ENCODE measurements at regions not wholly inside any gene's neighbourhood (a gene's known extent, or its start where the extent isn't known, plus 50 kb on each side); places are given as distances from the start of the nearest gene placed in this dataset.

DNA sequence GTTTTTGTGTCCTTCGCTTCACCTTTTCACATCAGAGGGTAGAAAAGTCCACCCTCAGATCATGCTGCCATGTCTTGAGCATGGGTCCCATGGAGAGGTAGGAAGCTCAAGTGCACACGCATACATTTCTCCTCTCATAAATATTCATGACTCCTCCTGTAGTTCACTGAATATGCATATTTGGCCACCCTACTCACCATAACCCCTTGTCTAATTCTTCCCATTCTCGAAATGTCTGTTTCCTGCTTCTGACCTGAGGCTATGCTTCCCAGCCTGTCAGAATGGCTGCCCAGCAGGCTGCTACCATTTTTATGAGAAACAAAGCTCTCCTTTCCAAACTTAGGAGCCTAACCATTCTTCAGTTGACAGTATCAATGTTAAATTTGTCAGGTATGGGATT, 86.5 kb downstream of the ADRA2C start:
- no peak for DNase-seq (ENCODE audit: low spot score)

DNA sequence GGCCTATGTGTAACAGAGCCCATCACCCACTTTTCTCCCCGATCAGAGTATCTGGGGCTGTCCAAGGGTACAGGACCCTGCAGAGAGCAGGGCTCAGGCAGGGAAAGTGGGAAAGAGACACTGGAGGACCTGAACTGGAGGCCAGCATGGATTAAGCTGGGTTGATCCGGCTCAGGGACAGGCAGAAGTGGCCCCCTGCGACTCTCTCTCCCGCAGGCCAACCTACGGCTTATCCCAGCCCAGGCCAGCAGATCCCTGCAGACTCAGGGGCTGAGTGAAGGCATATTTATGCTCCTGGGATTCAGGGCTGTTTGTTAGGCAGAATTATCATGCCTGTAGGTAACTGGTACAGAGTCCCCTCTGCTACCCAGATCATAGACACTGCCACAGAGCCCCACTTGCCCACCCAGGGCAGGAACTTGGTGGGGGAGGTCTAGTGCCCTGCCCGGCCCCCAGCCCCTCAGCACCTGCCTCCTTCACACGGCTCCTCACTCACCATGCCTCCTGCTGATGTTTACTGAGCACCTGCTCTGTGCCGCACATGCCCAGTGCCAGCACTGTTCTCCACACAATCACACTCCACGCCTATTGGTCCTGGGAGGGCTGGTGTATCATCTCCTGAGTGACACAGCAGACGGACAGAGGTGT, 87.3 kb downstream of the ADRA2C start:
- no peak for DNase-seq (ENCODE audit: low spot score)

DNA sequence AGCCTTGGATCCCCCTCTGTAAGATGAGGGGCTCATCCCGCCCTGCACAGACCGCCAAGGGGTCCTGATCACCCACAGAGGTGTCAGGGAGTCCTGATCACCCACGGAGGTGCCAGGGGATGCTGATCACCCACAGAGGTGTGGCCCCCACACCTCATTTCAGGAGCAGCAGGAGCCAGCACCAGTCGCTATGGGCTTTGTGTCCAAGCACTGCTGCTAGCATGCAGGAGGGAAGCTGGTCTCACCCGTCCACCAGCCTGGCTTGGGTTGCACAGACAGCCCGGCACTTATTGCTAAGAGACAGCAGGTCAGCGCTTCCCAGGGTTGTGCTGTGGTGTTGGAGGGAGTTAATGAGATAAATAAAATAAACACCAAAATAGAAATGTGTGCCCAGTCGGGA, 88.5 kb downstream of the ADRA2C start:
- DNase-seq (ENCODE audit: low spot score): no peak

DNA sequence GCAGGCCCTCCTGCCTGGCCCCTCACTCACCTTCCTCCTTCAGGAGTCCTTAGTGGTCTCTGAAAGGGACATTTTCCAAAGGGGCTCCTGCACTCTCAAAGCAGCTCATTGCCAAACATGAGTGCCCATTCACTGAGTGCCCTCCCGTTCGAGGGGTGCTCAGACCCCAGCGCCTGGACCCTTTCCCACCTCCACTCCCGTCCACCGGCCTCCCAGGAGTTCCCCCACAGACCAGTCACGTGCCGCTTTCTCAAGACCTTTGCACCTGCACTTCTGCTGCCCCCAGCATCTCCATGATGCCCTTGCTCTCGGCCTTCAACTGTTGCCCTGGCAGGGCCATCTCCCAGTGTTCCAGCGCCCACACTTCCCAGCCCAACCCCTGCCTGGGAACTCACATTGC, 89.5 kb downstream of the ADRA2C start:
- DNase-seq (ENCODE audit: low spot score): no peak

DNA sequence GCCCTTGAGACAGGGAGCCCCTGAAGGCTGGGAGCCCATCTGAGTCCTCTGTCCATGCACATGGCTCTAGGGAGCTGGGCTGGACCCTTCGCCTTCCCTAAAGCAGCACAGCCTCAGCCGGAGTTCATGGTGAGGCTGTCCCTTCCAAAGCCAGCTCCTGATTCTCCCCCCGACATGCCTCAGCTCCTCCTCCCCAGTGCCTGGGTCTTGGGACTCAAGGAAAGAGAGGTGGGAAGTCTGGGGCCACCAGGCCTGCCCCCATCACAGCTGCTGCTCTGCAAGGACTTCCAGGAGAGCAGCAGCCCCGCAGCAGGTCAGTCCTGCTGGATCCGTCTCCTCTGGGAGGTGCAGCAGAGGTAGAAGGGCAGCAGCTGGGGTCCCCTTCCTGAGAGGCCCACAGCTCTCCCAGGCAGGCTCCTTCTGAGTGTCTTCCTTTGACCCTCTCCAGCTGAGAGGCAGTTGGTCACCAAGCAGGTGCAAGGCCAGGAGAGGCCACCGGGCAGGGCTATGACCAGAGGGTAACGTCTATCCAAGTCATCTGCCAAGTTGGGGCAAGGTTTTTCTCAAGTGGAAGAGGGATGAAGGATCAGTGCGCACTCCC, 90.5 kb downstream of the ADRA2C start:
- no peak for DNase-seq (ENCODE audit: low spot score)

GRCh38 chr4:3857269-3857926, 91.2 kb downstream of the ADRA2C start:
- DNase-seq (ENCODE audit: low spot score): no peak

- DNase-seq (ENCODE audit: low spot score): no peak
Observed at GRCh38 chr4:3858046-3858730, 92.0 kb downstream of the ADRA2C start.

DNA sequence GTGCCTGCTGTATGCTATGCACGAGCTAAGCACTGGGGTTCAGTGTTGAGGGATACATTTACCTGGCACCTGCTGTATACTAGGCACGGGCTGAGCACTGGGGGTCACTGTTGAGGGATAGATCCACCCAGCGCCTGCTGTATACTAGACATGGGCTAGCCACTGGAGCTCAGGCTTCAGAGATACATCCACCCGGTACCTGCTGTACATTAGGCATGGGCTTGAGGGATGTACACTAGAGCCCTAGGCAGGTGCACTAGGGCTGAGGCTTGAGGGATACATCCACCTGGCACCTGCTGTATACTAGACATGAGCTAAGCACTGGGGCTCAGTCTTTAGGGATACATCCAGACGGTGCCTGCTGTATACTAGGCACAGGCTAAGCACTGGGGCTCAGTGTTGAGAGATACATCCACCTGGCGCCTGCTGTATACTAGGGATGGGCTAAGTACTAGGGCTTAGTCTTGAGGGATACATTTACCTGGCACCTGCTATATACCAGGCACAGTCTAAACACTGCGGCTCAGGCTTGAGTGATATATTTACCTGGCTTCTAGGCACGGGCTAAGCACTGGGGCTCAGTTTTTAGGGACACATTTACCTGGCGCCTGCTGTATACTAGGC, 92.7 kb downstream of the ADRA2C start:
- DNase-seq (ENCODE audit: low spot score): no peak

DNA sequence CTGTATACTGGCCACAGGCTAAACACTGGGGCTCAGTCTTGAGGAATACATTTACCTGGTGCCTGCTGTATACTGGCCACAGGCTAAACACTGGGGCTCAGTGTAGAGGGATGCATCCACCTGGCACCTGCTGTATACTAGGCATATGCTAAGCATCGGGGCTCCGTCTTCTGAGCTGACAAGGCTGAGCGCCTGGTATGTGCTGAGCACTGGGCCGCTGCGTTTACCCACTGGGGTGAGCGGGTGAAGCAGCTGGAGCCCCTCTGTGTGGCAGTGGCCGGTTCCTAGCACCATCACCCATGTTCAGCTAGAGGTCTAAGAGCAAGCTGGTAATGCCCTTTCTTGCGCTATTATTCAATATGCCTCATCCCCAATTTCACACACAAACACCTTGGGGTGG, 93.4 kb downstream of the ADRA2C start:
- no peak for DNase-seq (ENCODE audit: low spot score)

- no peak for DNase-seq (ENCODE audit: low spot score)
Observed at GRCh38 chr4:3860061-3860912, 94.1 kb downstream of the ADRA2C start.

DNA sequence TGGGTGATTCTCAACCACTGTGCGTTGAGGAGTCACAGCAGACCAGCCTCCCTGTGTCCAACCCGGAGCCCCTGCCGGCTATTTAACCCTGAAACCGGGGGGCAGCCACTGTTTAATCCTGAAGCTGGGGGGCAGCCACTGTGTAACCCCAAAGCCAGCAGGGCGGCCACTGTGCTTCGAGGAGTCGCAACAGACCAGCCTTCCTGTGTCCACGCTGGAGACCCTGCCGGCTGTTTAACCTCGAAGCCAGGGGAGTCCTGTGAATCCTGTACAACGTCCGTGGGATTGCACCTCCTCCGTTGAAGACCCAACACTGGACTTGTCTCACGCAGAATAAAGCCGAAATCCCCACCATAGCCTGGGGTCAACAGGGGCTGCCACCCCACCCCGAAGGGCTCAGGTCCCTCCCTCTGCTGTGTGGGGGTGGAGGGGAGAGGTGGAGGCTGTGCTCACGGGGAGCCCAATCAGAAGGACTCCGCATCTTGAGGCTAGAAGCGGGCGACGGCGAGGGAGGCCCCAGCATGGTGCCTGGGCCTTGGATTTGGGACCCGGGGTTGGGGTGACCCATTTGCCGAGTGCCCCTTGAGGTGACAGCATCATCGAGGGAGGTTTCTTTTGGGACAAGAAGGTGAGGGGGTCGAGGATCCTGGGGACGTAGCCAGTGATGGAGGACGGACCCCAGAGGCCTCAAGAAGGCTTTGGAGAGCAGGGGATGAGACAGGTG, 94.9 kb downstream of the ADRA2C start:
- DNase-seq (ENCODE audit: low spot score): no peak

DNA sequence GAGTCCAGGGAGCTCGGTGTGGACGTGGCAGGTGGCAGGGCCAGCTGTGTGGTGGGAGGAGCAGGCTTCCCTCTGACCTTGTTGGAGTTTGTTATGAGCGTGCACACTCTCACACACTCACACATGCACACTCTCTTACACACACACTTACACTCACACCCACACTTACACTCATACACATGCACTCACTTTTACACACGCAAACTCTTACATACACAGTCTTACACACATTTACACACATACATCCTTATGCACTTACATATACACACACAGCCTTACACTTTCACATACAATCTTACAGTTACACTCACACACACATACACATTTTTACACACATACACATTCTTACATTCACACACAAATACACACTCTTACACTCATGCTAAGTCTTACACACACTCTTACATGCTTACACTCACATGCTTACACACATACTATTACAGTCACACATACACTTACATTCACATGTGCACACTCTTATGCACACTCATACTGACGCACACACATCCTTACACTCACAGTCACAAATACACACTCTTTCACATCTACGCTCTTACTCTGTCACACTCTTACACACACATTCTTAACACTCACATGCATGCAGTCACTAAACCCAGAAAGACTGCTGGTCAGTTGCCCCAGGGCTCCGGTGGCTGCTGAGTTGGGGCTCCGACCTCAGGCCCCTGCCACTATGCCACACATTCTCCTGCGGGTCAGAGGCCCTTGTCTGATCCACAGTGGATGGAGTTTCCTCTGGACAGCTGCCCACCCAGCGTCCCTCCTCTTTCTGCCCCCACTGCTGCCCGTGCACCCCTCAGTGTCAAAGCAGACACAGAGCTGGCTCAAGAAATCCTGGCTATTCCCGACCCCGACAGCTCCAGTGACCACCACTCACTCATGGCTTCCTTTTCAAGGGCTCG, 95.8 kb downstream of the ADRA2C start:
- DNase-seq (ENCODE audit: low spot score): no peak

- DNase-seq (ENCODE audit: low spot score): no peak
Observed at GRCh38 chr4:3862640-3863420, 96.6 kb downstream of the ADRA2C start.

- DNase-seq (ENCODE audit: low spot score): no peak
Observed at GRCh38 chr4:3863841-3864741, 97.9 kb downstream of the ADRA2C start.

- no peak for DNase-seq (ENCODE audit: low spot score)
Observed at GRCh38 chr4:3864742-3865721, 98.8 kb downstream of the ADRA2C start.

GRCh38 chr4:3865986-3866812, 100.0 kb downstream of the ADRA2C start:
- DNase-seq (ENCODE audit: low spot score): no peak

All from germinal center (tissue), 1 donor.